NT2/D1 (cell line): ENCODE measurements at regions not wholly inside any gene's neighbourhood (a gene's known extent, or its start where the extent isn't known, plus 50 kb on each side); places are given as distances from the start of the nearest gene placed in this dataset.

Experiments used
- SUZ12 ChIP-seq: IDR thresholded peaks from 2 replicates; pipeline ENCODE4 v1.6.1; 2011; ENCODE audit not compliant: insufficient read length, insufficient read depth; ENCODE audit errors: extremely low read depth
- ZNF274 ChIP-seq: IDR thresholded peaks from 2 replicates; pipeline ENCODE4 v1.6.1; 2011; ENCODE audit warnings: mild to moderate bottlenecking, low read depth, low read length

DNA sequence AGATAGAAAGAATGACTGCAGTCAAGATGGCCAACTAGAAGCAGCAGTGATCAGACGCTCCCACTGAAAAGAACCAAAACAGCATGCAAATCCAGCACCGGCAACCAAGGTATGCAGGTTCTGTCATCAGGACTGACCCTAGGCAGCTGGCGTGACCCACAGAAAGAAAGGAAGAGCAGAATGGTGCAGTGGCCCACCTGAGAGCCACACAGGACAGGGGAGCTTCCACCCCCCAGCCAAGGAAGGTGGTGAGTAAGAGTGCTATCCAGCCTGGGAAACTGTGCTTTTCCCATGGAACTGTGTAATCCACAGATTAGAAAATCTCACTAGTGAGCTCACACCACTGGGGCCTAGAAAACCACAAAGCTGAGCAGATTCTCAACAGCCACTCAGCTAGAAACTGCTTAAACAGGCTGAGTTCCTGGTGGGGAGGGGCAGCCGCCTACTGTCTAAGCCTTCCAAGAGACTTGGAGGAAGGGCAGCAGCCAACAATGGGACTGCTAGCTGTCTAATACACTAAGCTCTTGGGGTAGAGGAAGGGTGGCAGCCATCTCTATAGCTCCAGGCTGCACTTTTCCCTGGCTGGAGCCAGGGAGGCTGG lies 127.9 kb downstream of the EVA1A start:
- TF ChIP-seq ZNF274 (no peak), SUZ12 (no peak)
